Neural progenitor cell (in vitro differentiated cells): ENCODE measurements at regions not wholly inside any gene's neighbourhood (a gene's known extent, or its start where the extent isn't known, plus 50 kb on each side); places are given as distances from the start of the nearest gene placed in this dataset.

Source experiments
- DNase-seq: peaks from one replicate; pipeline ENCODE4 v3.0.0-alpha.2; 2016; ENCODE audit warnings: low spot score
- H2AFZ ChIP-seq: fragments of 200-600 bp; sonication (generic); replicated peaks from 2 replicates; pipeline ENCODE4 v1.6.1; 2016; ENCODE audit warnings: antibody characterized with exemption
- H3F3A ChIP-seq: fragments of 200-600 bp; sonication (generic); 2 replicates; pipeline ENCODE4 v1.6.1; 2016; ENCODE audit warnings: antibody characterized with exemption, low read depth
- H3K27ac ChIP-seq: fragments of 200-600 bp; sonication (generic); 2 replicates; pipeline ENCODE4 v1.5.1; 2016; ENCODE audit warnings: mild to moderate bottlenecking
- H3K27me3 ChIP-seq: fragments of 200-600 bp; sonication (generic); 2 replicates; pipeline ENCODE4 v1.6.1; 2016; ENCODE audit warnings: mild to moderate bottlenecking, moderate library complexity
- H3K36me3 ChIP-seq: fragments of 200-600 bp; sonication (generic); 2 replicates; pipeline ENCODE4 v1.5.1; 2016
- H3K4me1 ChIP-seq: fragments of 200-600 bp; sonication (generic); 2 replicates; pipeline ENCODE4 v1.6.1; 2016; ENCODE audit warnings: mixed run types
- H3K4me2 ChIP-seq: fragments of 200-600 bp; sonication (generic); 2 replicates; pipeline ENCODE4 v1.6.1; 2016
- H3K4me3 ChIP-seq: fragments of 200-600 bp; sonication (generic); 2 replicates; pipeline ENCODE4 v1.5.1; 2016
- H3K79me2 ChIP-seq: fragments of 200-600 bp; sonication (generic); 2 replicates; pipeline ENCODE4 v1.6.1; 2016; ENCODE audit warnings: low read depth
- H3K9ac ChIP-seq: fragments of 200-600 bp; sonication (generic); 2 replicates; pipeline ENCODE4 v1.6.1; 2016
- H3K9me3 ChIP-seq: fragments of 200-600 bp; sonication (generic); 2 replicates; pipeline ENCODE4 v1.5.1; 2016; ENCODE audit warnings: low read depth
- H4K20me1 ChIP-seq: fragments of 200-600 bp; sonication (generic); 2 replicates; pipeline ENCODE4 v1.6.1; 2016; ENCODE audit warnings: low read depth
- H3K27ac Mint-ChIP-seq: 3 replicates; pipeline ENCODE4 v1.8.0; 2021; ENCODE audit warnings: mixed read lengths
- H3K27me3 Mint-ChIP-seq: 2 replicates; pipeline ENCODE4 v1.8.0; 2022; ENCODE audit warnings: low read depth, mild to moderate bottlenecking, inconsistent platforms, moderate library complexity, mixed read lengths; ENCODE audit not compliant: insufficient read depth
- H3K36me3 Mint-ChIP-seq: 3 replicates; pipeline ENCODE4 v1.8.0; 2021; ENCODE audit warnings: mixed read lengths
- H3K4me1 Mint-ChIP-seq: 3 replicates; pipeline ENCODE4 v1.8.0; 2021; ENCODE audit warnings: mixed read lengths
- H3K4me3 Mint-ChIP-seq: 3 replicates; pipeline ENCODE4 v1.8.0; 2021; ENCODE audit warnings: mild to moderate bottlenecking, moderate library complexity, mixed read lengths
- H3K9me3 Mint-ChIP-seq: 3 replicates; pipeline ENCODE4 v1.8.0; 2020; ENCODE audit warnings: mixed read lengths
- CTCF ChIP-seq: fragments of 200-600 bp; sonication (generic); IDR thresholded peaks from 2 replicates; pipeline ENCODE4 v1.5.1; 2017; ENCODE audit warnings: antibody characterized with exemption, mild to moderate bottlenecking
- EZH2 ChIP-seq: fragments of 200-600 bp; sonication (generic); IDR thresholded peaks from 2 replicates; pipeline ENCODE4 v1.6.1; 2017; ENCODE audit warnings: antibody characterized with exemption, mild to moderate bottlenecking, moderate library complexity
- EZH2phosphoT487 ChIP-seq: fragments of 200-600 bp; sonication (generic); IDR thresholded peaks from 2 replicates; pipeline ENCODE4 v1.6.1; 2017; ENCODE audit warnings: antibody characterized with exemption

DNA sequence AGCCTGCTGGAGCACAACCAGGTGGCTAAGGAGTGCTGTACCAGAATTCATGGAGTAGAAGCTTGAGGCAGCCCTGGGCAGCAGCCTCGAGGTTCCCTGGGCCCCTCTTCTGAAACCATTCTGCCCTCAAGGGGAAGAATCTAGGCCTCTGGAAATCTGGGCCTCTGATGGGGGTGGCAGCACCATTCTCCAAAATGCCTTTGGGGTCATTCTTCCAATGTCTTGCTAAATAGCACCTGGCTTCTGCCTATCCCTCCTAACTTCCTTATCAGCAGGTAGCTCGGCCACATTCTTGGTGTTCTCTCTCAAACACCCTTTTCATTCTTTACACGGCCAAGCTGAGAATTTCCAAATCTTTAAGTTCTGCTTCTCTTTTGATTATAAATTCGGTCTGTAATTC is 473.6 kb downstream of the BCOR start:
- no peaks in the 10 kb centered on the region for H3F3A ChIP-seq
- H3K9me3 Mint-ChIP-seq = peaks cover 30% of the 10 kb centered on the region
- no peak overlapping the region for H3K4me3 ChIP-seq
- DNase-seq = no peak
- H3K27ac Mint-ChIP-seq = no peak overlapping the region
- no peaks in the 10 kb centered on the region for H3K36me3 ChIP-seq
- H3K4me3 Mint-ChIP-seq = no peak overlapping the region
- H3K36me3 Mint-ChIP-seq = no peaks in the 10 kb centered on the region
- no peaks in the 10 kb centered on the region for H4K20me1 ChIP-seq
- peaks cover 10% of the 10 kb centered on the region for H3K27me3 Mint-ChIP-seq
- no peak overlapping the region for H3K27ac ChIP-seq
- H3K9ac ChIP-seq = no peak overlapping the region
- H2AFZ ChIP-seq = no peak overlapping the region
- no peaks in the 10 kb centered on the region for H3K4me1 ChIP-seq
- H3K4me2 ChIP-seq = no peak overlapping the region
- TF ChIP-seq CTCF (no peak), EZH2phosphoT487 (no peak), EZH2 (no peak)
- H3K79me2 ChIP-seq = no peaks in the 10 kb centered on the region
- H3K27me3 ChIP-seq = no peaks in the 10 kb centered on the region
- H3K9me3 ChIP-seq = no peaks in the 10 kb centered on the region
- H3K4me1 Mint-ChIP-seq = no peaks in the 10 kb centered on the region

DNA sequence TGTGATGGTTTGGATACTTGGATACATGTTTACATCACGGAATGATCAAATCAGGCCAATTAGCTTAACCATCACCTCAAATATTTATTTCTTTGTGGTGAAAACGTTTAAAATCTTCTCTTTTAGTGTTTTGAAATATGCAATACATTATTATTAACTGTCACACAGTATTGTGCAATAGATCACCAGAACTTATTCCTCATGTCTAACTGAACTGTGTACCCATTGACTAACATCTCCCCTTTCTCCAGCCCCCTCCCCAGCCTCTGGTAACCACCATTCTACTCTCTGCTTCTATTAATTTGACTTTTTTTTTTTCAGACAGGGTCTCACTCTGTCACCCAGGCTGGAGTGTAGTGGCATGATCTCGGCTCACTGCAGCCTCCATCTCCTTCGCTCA is 471.9 kb downstream of the BCOR start:
- no peaks in the 10 kb centered on the region for H3K36me3 Mint-ChIP-seq
- TF ChIP-seq EZH2phosphoT487 (no peak), EZH2 (no peak)

DNA sequence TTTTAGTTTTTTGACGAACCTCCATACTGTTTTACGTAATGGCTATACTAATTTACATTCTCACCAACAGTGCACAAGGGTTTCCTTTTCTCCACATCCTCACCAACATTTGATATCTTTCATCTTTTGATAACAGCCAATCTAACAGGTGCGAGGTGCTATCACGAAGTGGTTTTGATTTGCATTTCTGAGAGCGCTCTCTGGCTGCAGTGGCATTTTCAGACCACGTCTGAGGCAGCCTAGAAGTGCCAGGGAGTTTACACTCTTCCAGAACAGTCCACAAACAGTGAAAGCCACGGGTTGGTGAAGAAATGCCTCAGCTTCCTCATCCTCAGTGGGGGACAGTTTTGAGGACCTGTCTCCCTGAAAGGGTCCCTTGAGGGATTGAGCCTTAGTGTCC is 471.0 kb downstream of the BCOR start:
- Mint-ChIP-seq H3K9me3 (peaks cover 27% of the 10 kb centered on the region), H3K36me3 (no peaks in the 10 kb centered on the region), H3K4me1 (no peaks in the 10 kb centered on the region), H3K27me3 (peaks cover 9% of the 10 kb centered on the region), H3K27ac (no peak overlapping the region), H3K4me3 (no peak overlapping the region)
- no peaks in the 10 kb centered on the region for H3K79me2 ChIP-seq
- H3K9me3 ChIP-seq = no peaks in the 10 kb centered on the region
- H3K27ac ChIP-seq = no peak overlapping the region
- H3K4me3 ChIP-seq = no peak overlapping the region
- no peak overlapping the region for H3K4me2 ChIP-seq
- no peak overlapping the region for H3K9ac ChIP-seq
- H4K20me1 ChIP-seq = no peaks in the 10 kb centered on the region
- no peaks in the 10 kb centered on the region for H3F3A ChIP-seq
- no peaks in the 10 kb centered on the region for H3K27me3 ChIP-seq
- H3K36me3 ChIP-seq = no peaks in the 10 kb centered on the region
- H2AFZ ChIP-seq = no peak overlapping the region
- no peaks in the 10 kb centered on the region for H3K4me1 ChIP-seq
- TF ChIP-seq CTCF (no peak), EZH2 (no peak), EZH2phosphoT487 (no peak)
- no peak for DNase-seq

More for the DNA sequence above, 471.9 kb downstream of the BCOR start:
- Histone ChIP-seq H3K4me2 (no peak overlapping the region), H3K4me3 (no peak overlapping the region), H3K36me3 (no peaks in the 10 kb centered on the region), H3K9ac (no peak overlapping the region), H3K79me2 (no peaks in the 10 kb centered on the region), H2AFZ (no peak overlapping the region), H3K4me1 (no peaks in the 10 kb centered on the region), H3K9me3 (no peaks in the 10 kb centered on the region), H3F3A (no peaks in the 10 kb centered on the region), H3K27ac (no peak overlapping the region), H4K20me1 (no peaks in the 10 kb centered on the region), H3K27me3 (no peaks in the 10 kb centered on the region)
- no peak for DNase-seq
- Mint-ChIP-seq H3K4me3 (no peak overlapping the region), H3K9me3 (peaks cover 30% of the 10 kb centered on the region), H3K4me1 (no peaks in the 10 kb centered on the region), H3K27me3 (peaks cover 10% of the 10 kb centered on the region), H3K27ac (no peak overlapping the region)

DNA sequence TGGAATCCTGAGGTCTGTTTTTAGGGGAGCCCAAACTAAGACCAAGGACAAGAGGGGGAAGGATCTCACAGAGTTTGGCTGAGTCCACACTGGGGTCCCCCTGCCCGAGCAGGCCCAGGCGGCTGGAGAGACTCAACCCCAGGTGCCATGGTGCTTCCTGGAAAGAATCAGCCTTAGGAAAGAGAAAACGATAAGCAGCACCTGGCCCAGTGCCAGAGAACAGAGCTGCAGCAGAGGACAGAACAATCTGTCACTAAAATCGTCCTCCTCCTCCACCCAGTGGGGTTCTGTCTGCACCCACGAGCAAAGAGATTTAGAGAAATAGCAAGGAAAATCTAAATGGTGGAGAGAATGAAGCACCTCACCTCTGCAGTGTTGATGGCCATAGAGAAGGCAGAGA is 470.5 kb downstream of the BCOR start:
- no peaks in the 10 kb centered on the region for H3K79me2 ChIP-seq
- H3K27ac Mint-ChIP-seq = no peak overlapping the region
- H3K27ac ChIP-seq = no peak overlapping the region
- H3F3A ChIP-seq = no peaks in the 10 kb centered on the region
- H3K4me3 Mint-ChIP-seq = no peak overlapping the region
- TF ChIP-seq EZH2phosphoT487 (no peak), EZH2 (no peak), CTCF (no peak)
- no peaks in the 10 kb centered on the region for H3K36me3 Mint-ChIP-seq
- no peak for DNase-seq
- no peaks in the 10 kb centered on the region for H3K27me3 ChIP-seq
- H3K9ac ChIP-seq = no peak overlapping the region
- H3K9me3 ChIP-seq = no peaks in the 10 kb centered on the region
- H3K4me3 ChIP-seq = no peak overlapping the region
- H3K36me3 ChIP-seq = no peaks in the 10 kb centered on the region
- H3K9me3 Mint-ChIP-seq = peaks cover 23% of the 10 kb centered on the region
- no peaks in the 10 kb centered on the region for H3K4me1 Mint-ChIP-seq
- H2AFZ ChIP-seq = no peak overlapping the region
- no peaks in the 10 kb centered on the region for H4K20me1 ChIP-seq
- H3K27me3 Mint-ChIP-seq = peaks cover 9% of the 10 kb centered on the region
- H3K4me1 ChIP-seq = no peaks in the 10 kb centered on the region
- no peak overlapping the region for H3K4me2 ChIP-seq
